ENCODE measurements at regions not wholly inside any gene's neighbourhood (a gene's known extent, or its start where the extent isn't known, plus 50 kb on each side); places are given as distances from the start of the nearest gene placed in this dataset.

DNA sequence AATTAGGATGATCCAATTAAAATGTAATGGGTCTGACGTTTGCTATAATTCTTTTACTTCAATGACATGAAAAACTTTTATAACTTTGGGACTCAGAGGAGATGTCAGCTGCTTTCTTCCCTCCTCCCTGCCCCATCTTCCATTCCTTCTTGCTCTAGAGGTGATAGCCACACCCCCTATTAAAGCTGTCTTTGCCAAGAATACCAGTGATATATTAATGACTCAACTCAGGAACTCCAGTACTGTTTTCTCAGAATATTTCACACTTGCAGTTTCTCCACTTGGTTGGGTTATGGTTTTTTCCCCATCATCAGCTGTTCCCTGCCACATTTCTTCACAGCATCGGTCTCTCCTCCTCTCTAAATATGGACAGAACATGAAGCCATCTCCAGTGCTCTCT is 184.0 kb downstream of the KCNE4 start:
- peaks cover 4% of the 10 kb centered on the region for H3K36me3 Mint-ChIP-seq (ENCODE audit: unreplicated experiment)
- no peak overlapping the region for H3K27ac Mint-ChIP-seq (ENCODE audit: unreplicated experiment)
- H3K27me3 Mint-ChIP-seq (ENCODE audit: unreplicated experiment), result no peaks in the 10 kb centered on the region
- no peak for DNase-seq
- H3K4me3 Mint-ChIP-seq (ENCODE audit: unreplicated experiment), result no peak overlapping the region
- H3K4me1 Mint-ChIP-seq (ENCODE audit: low read depth, unreplicated experiment), result no peaks in the 10 kb centered on the region
- no peaks in the 10 kb centered on the region for H3K9me3 Mint-ChIP-seq (ENCODE audit: unreplicated experiment)
- TF ChIP-seq, protein P1, sequence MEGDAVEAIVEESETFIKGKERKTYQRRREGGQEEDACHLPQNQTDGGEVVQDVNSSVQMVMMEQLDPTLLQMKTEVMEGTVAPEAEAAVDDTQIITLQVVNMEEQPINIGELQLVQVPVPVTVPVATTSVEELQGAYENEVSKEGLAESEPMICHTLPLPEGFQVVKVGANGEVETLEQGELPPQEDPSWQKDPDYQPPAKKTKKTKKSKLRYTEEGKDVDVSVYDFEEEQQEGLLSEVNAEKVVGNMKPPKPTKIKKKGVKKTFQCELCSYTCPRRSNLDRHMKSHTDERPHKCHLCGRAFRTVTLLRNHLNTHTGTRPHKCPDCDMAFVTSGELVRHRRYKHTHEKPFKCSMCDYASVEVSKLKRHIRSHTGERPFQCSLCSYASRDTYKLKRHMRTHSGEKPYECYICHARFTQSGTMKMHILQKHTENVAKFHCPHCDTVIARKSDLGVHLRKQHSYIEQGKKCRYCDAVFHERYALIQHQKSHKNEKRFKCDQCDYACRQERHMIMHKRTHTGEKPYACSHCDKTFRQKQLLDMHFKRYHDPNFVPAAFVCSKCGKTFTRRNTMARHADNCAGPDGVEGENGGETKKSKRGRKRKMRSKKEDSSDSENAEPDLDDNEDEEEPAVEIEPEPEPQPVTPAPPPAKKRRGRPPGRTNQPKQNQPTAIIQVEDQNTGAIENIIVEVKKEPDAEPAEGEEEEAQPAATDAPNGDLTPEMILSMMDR (IDR thresholded peaks at IDR 0.05; ENCODE audit: partially characterized antibody, unreplicated experiment), result no peak

DNA sequence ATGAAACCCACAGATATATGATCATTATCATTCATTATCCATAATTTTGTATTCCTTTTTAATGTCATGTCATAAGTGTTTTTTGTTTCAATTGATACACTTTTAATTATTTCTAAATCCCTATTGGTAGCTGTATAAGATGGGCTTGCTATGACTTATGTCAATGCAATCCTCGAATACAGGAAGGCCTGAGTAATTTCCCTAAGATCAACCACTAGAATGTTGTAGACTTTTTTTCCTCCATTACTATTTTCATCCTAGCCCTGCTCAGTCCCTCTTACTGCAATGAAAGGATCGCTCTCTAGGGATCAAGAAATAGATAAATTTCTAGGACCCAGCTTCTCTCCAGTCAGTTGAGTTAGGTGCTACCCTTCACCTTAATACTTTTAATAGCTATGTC is 186.3 kb downstream of the KCNE4 start:
- H3K9me3 Mint-ChIP-seq (ENCODE audit: unreplicated experiment), result no peaks in the 10 kb centered on the region
- H3K4me3 Mint-ChIP-seq (ENCODE audit: unreplicated experiment), result no peak overlapping the region
- no peak for DNase-seq
- TF ChIP-seq, protein P1 (IDR thresholded peaks at IDR 0.05; ENCODE audit: partially characterized antibody, unreplicated experiment), result no peak
- no peaks in the 10 kb centered on the region for H3K27me3 Mint-ChIP-seq (ENCODE audit: unreplicated experiment)
- H3K4me1 Mint-ChIP-seq (ENCODE audit: low read depth, unreplicated experiment), result no peaks in the 10 kb centered on the region
- H3K27ac Mint-ChIP-seq (ENCODE audit: unreplicated experiment), result no peak overlapping the region
- H3K36me3 Mint-ChIP-seq (ENCODE audit: unreplicated experiment), result peaks cover 4% of the 10 kb centered on the region

DNA sequence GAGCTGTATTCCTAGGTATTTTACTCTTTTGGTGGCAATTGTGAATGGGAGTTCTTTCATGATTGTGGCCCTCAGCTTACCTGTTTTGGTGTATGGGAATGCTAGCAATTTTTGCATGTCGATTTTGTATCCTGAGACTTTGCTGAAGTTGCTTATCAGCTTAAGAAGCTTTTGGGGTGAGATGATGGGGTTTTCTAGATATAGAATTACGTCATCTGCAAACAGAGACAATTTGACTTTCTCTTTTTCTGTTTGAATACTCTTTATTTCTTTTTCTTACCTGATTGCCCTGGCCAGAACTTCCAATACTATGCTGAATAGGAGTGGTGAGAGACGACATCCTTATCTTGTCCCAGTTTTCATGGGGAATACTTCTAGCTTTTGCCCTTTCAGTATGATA is 191.2 kb downstream of the KCNE4 start:
- TF ChIP-seq, protein P1 (IDR thresholded peaks at IDR 0.05; ENCODE audit: partially characterized antibody, unreplicated experiment), result no peak
- peaks cover 5% of the 10 kb centered on the region for H3K9me3 Mint-ChIP-seq (ENCODE audit: unreplicated experiment)
- H3K4me3 Mint-ChIP-seq (ENCODE audit: unreplicated experiment), result no peak overlapping the region
- peaks cover 8% of the 10 kb centered on the region for H3K36me3 Mint-ChIP-seq (ENCODE audit: unreplicated experiment)
- peaks cover 2% of the 10 kb centered on the region for H3K27me3 Mint-ChIP-seq (ENCODE audit: unreplicated experiment)
- DNase-seq, result no peak
- no peaks in the 10 kb centered on the region for H3K4me1 Mint-ChIP-seq (ENCODE audit: low read depth, unreplicated experiment)
- no peak overlapping the region for H3K27ac Mint-ChIP-seq (ENCODE audit: unreplicated experiment)

DNA sequence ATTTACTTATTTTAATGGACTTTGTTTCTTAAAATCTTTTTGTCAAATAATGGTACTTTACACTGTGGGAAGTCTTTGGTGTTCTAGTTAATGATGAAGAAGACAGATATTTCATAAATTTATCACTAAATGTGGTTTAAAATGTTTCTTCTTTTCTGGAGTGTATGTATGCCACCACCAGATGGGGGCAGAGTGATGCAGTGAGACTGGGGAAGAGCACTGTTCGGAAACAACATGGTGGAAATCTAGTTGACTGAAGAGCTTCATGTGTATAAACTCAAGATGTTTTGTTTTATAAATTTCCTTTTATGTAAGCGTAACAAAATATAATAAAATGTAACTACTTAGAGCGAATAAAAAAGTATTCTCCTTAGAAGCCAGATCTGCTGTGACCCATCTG is 195.1 kb downstream of the KCNE4 start:
- DNase-seq, result peak; percentile 24
- TF ChIP-seq, protein P1 (IDR thresholded peaks at IDR 0.05; ENCODE audit: partially characterized antibody, unreplicated experiment), result peak; percentile 58
- H3K36me3 Mint-ChIP-seq (ENCODE audit: unreplicated experiment), result peaks cover 4% of the 10 kb centered on the region
- peaks cover 5% of the 10 kb centered on the region for H3K9me3 Mint-ChIP-seq (ENCODE audit: unreplicated experiment)
- no peaks in the 10 kb centered on the region for H3K4me1 Mint-ChIP-seq (ENCODE audit: low read depth, unreplicated experiment)
- no peak overlapping the region for H3K4me3 Mint-ChIP-seq (ENCODE audit: unreplicated experiment)
- H3K27ac Mint-ChIP-seq (ENCODE audit: unreplicated experiment), result no peak overlapping the region
- H3K27me3 Mint-ChIP-seq (ENCODE audit: unreplicated experiment), result peaks cover 2% of the 10 kb centered on the region

DNA sequence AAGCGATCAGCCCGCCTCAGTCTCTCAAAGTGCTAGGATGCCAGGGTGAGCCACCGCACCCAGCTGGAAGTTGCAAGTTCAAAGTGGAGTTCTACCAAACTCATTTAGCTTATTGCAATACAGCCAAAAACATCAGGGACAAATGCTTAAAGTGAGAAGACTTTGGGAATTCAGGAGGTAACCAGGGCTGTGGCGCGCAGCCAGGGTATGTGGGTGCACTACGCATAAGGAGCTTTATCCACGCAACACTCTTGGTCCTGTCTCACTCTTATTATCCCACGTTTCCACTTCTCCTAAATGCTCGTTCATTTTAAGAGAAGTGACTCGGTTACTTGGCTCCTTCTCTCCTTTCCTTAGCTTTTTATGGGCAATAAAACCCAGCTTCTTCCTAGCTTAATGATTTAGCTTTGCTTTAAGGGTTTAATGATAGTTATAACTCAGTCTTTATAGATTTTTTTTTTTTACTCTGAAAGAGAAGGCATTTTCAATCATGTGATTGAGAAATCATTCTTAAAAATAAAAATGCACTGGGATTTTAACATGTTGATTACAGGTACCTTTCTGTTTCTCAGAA is 199.8 kb downstream of the KCNE4 start:
- Mint-ChIP-seq H3K4me3 (ENCODE audit: unreplicated experiment) (no peak overlapping the region), H3K27ac (ENCODE audit: unreplicated experiment) (no peak overlapping the region), H3K36me3 (ENCODE audit: unreplicated experiment) (no peaks in the 10 kb centered on the region), H3K4me1 (ENCODE audit: low read depth, unreplicated experiment) (no peaks in the 10 kb centered on the region), H3K27me3 (ENCODE audit: unreplicated experiment) (no peaks in the 10 kb centered on the region), H3K9me3 (ENCODE audit: unreplicated experiment) (peaks cover 3% of the 10 kb centered on the region)
- DNase-seq, result no peak
- TF ChIP-seq, protein P1 (IDR thresholded peaks at IDR 0.05; ENCODE audit: partially characterized antibody, unreplicated experiment), result no peak
